Activated CD8-positive, alpha-beta memory T cell treated with anti-CD3 and anti-CD28 coated beads, Interleukin-2, amount 10 ng/mL, durations not matched to agents 7 days and 5 days (primary cell): ENCODE measurements at regions not wholly inside any gene's neighbourhood (a gene's known extent, or its start where the extent isn't known, plus 50 kb on each side); places are given as distances from the start of the nearest gene placed in this dataset.

Experiments
- ATAC-seq: fragments of 150-1000 bp; cut with Tn5 transposase; one replicate; pipeline ENCODE4 v1.10.0; 2021; ENCODE audit warnings: moderate library complexity
- CTCF ChIA-PET: fragments of 350-600 bp; sonication (Branson Sonifier 250); formaldehyde crosslinking; loops from one replicate; lab custom pipeline; 2021; ENCODE audit warnings: antibody characterized with exemption; lab: Charles Lee
- DNase-seq: peaks from one replicate; pipeline ENCODE4 v3.0.0-alpha.2; 2020
- H3K27ac Mint-ChIP-seq: one replicate; pipeline ENCODE4 v1.8.0; 2021; ENCODE audit warnings: mild to moderate bottlenecking, mixed read lengths
- H3K27me3 Mint-ChIP-seq: one replicate; pipeline ENCODE4 v1.8.0; 2021; ENCODE audit warnings: mixed read lengths
- H3K36me3 Mint-ChIP-seq: one replicate; pipeline ENCODE4 v1.8.0; 2021; ENCODE audit warnings: mild to moderate bottlenecking, mixed read lengths
- H3K4me1 Mint-ChIP-seq: one replicate; pipeline ENCODE4 v1.8.0; 2021; ENCODE audit warnings: mixed read lengths
- H3K4me3 Mint-ChIP-seq: one replicate; pipeline ENCODE4 v1.8.0; 2021; ENCODE audit warnings: mild to moderate bottlenecking, moderate library complexity, mixed read lengths
- H3K9me3 Mint-ChIP-seq: one replicate; pipeline ENCODE4 v1.8.0; 2022; ENCODE audit warnings: low read depth, mixed read lengths

GRCh38 chr7:57363321-57363720 lies 86.7 kb upstream of the ZNF716 start:
- H3K27me3 Mint-ChIP-seq = no peaks in the 10 kb centered on the region
- no peaks in the 10 kb centered on the region for H3K4me1 Mint-ChIP-seq
- DNase-seq (no peak), ATAC-seq (no peak)
- peaks cover 43% of the 10 kb centered on the region for H3K9me3 Mint-ChIP-seq
- CTCF ChIA-PET = no interaction called here
- H3K36me3 Mint-ChIP-seq = peaks cover 5% of the 10 kb centered on the region
- H3K4me3 Mint-ChIP-seq = no peak overlapping the region
- H3K27ac Mint-ChIP-seq = no peak overlapping the region

GRCh38 chr7:57364933-57365710 lies 84.9 kb upstream of the ZNF716 start:
- Mint-ChIP-seq H3K4me1 (no peaks in the 10 kb centered on the region), H3K4me3 (no peak overlapping the region), H3K27ac (no peak overlapping the region), H3K27me3 (no peaks in the 10 kb centered on the region), H3K9me3 (peaks cover 34% of the 10 kb centered on the region), H3K36me3 (peaks cover 3% of the 10 kb centered on the region)
- CTCF ChIA-PET = no interaction called here
- no peak for ATAC-seq
- DNase-seq = no peak

- CTCF ChIA-PET = no interaction called here
Measured at GRCh38 chr7:57367171-57367570, 82.8 kb upstream of the ZNF716 start.

GRCh38 chr7:57370066-57370738 lies 79.8 kb upstream of the ZNF716 start:
- CTCF ChIA-PET = no interaction called here
- no peaks in the 10 kb centered on the region for H3K27me3 Mint-ChIP-seq
- H3K27ac Mint-ChIP-seq = no peak overlapping the region
- H3K36me3 Mint-ChIP-seq = peaks cover 4% of the 10 kb centered on the region
- peaks cover 26% of the 10 kb centered on the region for H3K9me3 Mint-ChIP-seq
- no peak for ATAC-seq
- no peak for DNase-seq
- no peaks in the 10 kb centered on the region for H3K4me1 Mint-ChIP-seq
- H3K4me3 Mint-ChIP-seq = no peak overlapping the region

More at GRCh38 chr7:57367171-57367570, 82.8 kb upstream of the ZNF716 start:
- no peak overlapping the region for H3K27ac Mint-ChIP-seq
- no peak for ATAC-seq
- peaks cover 2% of the 10 kb centered on the region for H3K36me3 Mint-ChIP-seq
- H3K4me1 Mint-ChIP-seq = no peaks in the 10 kb centered on the region
- peaks cover 29% of the 10 kb centered on the region for H3K9me3 Mint-ChIP-seq
- H3K4me3 Mint-ChIP-seq = no peak overlapping the region
- no peak for DNase-seq
- H3K27me3 Mint-ChIP-seq = no peaks in the 10 kb centered on the region

GRCh38 chr7:57370739-57371098 lies 79.3 kb upstream of the ZNF716 start:
- CTCF ChIA-PET = no interaction called here
- Mint-ChIP-seq H3K27ac (no peak overlapping the region), H3K36me3 (peaks cover 4% of the 10 kb centered on the region), H3K9me3 (peaks cover 26% of the 10 kb centered on the region), H3K27me3 (no peaks in the 10 kb centered on the region), H3K4me1 (no peaks in the 10 kb centered on the region), H3K4me3 (no peak overlapping the region)
- no peak for DNase-seq
- no peak for ATAC-seq

- ATAC-seq = no peak
- Mint-ChIP-seq H3K4me1 (no peaks in the 10 kb centered on the region), H3K36me3 (peaks cover 2% of the 10 kb centered on the region), H3K27me3 (no peaks in the 10 kb centered on the region), H3K4me3 (no peak overlapping the region), H3K27ac (no peak overlapping the region), H3K9me3 (peaks cover 27% of the 10 kb centered on the region)
- no peak for DNase-seq
- CTCF ChIA-PET = no interaction called here
Measured at GRCh38 chr7:57375783-57376182, 74.2 kb upstream of the ZNF716 start.

- H3K9me3 Mint-ChIP-seq = peaks cover 18% of the 10 kb centered on the region
- H3K4me1 Mint-ChIP-seq = no peaks in the 10 kb centered on the region
- H3K27me3 Mint-ChIP-seq = no peaks in the 10 kb centered on the region
- H3K36me3 Mint-ChIP-seq = no peaks in the 10 kb centered on the region
- no peak overlapping the region for H3K4me3 Mint-ChIP-seq
- no peak for DNase-seq
- CTCF ChIA-PET = no interaction called here
- no peak for ATAC-seq
- no peak overlapping the region for H3K27ac Mint-ChIP-seq
Measured at GRCh38 chr7:57381581-57381980, 68.4 kb upstream of the ZNF716 start.

GRCh38 chr7:57384380-57384779 lies 65.6 kb upstream of the ZNF716 start:
- DNase-seq (no peak), ATAC-seq (no peak)
- Mint-ChIP-seq H3K4me1 (no peaks in the 10 kb centered on the region), H3K4me3 (no peak overlapping the region), H3K36me3 (no peaks in the 10 kb centered on the region), H3K27ac (no peak overlapping the region), H3K9me3 (peaks cover 17% of the 10 kb centered on the region), H3K27me3 (no peaks in the 10 kb centered on the region)
- CTCF ChIA-PET = no interaction called here

- Mint-ChIP-seq H3K4me1 (no peaks in the 10 kb centered on the region), H3K4me3 (no peak overlapping the region), H3K27ac (no peak overlapping the region), H3K36me3 (no peaks in the 10 kb centered on the region), H3K9me3 (peaks cover 22% of the 10 kb centered on the region), H3K27me3 (no peaks in the 10 kb centered on the region)
- DNase-seq (no peak), ATAC-seq (no peak)
- CTCF ChIA-PET = no interaction called here
Measured at GRCh38 chr7:57385668-57386067, 64.3 kb upstream of the ZNF716 start.

GRCh38 chr7:57388761-57389160 lies 61.2 kb upstream of the ZNF716 start:
- Mint-ChIP-seq H3K36me3 (no peaks in the 10 kb centered on the region), H3K4me3 (no peak overlapping the region), H3K27me3 (no peaks in the 10 kb centered on the region), H3K9me3 (peaks cover 18% of the 10 kb centered on the region), H3K27ac (no peak overlapping the region), H3K4me1 (no peaks in the 10 kb centered on the region)
- ATAC-seq (no peak), DNase-seq (no peak)
- CTCF ChIA-PET = no interaction called here

GRCh38 chr7:57398548-57398947 lies 51.4 kb upstream of the ZNF716 start:
- no peaks in the 10 kb centered on the region for H3K27me3 Mint-ChIP-seq
- H3K9me3 Mint-ChIP-seq = peaks cover 13% of the 10 kb centered on the region
- DNase-seq (no peak), ATAC-seq (no peak)
- CTCF ChIA-PET = no interaction called here
- no peaks in the 10 kb centered on the region for H3K4me1 Mint-ChIP-seq
- H3K4me3 Mint-ChIP-seq = no peak overlapping the region
- H3K36me3 Mint-ChIP-seq = no peaks in the 10 kb centered on the region
- no peak overlapping the region for H3K27ac Mint-ChIP-seq

- no peaks in the 10 kb centered on the region for H3K27me3 Mint-ChIP-seq
- H3K9me3 Mint-ChIP-seq = peaks cover 16% of the 10 kb centered on the region
- CTCF ChIA-PET = no interaction called here
- DNase-seq (no peak), ATAC-seq (no peak)
- no peaks in the 10 kb centered on the region for H3K4me1 Mint-ChIP-seq
- no peak overlapping the region for H3K27ac Mint-ChIP-seq
- H3K4me3 Mint-ChIP-seq = no peak overlapping the region
- peaks cover 2% of the 10 kb centered on the region for H3K36me3 Mint-ChIP-seq
Measured at GRCh38 chr7:57399251-57399940, 50.6 kb upstream of the ZNF716 start.

- no peak overlapping the region for H3K27ac Mint-ChIP-seq
- CTCF ChIA-PET = no interaction called here
- H3K4me1 Mint-ChIP-seq = no peaks in the 10 kb centered on the region
- H3K9me3 Mint-ChIP-seq = peaks cover 15% of the 10 kb centered on the region
- no peak for ATAC-seq
- no peak for DNase-seq
- H3K27me3 Mint-ChIP-seq = no peaks in the 10 kb centered on the region
- H3K36me3 Mint-ChIP-seq = peaks cover 2% of the 10 kb centered on the region
- no peak overlapping the region for H3K4me3 Mint-ChIP-seq
Measured at GRCh38 chr7:57399972-57400371, 50.0 kb upstream of the ZNF716 start.
